HepG2 (cell line): ENCODE measurements at regions not wholly inside any gene's neighbourhood (a gene's known extent, or its start where the extent isn't known, plus 50 kb on each side); places are given as distances from the start of the nearest gene placed in this dataset.

ENCODE experiments used
- EZH2 ChIP-seq: conservative IDR thresholded peaks from 2 replicates; pipeline ENCODE4 v1.6.1; 2012; ENCODE audit warnings: mild to moderate bottlenecking, low read depth, low read length, moderate library complexity
- ZKSCAN1 ChIP-seq: fragments of 150-350 bp; IDR thresholded peaks from 2 replicates; pipeline ENCODE4 v1.6.1; 2014; ENCODE audit warnings: low read length
- TF ChIP-seq, protein P1 (sequence below): sonication (generic); formaldehyde crosslinking; IDR thresholded peaks from 2 replicates; pipeline ENCODE4 v1.4.0; 2020; ENCODE audit warnings: missing genetic modification reagents

DNA sequence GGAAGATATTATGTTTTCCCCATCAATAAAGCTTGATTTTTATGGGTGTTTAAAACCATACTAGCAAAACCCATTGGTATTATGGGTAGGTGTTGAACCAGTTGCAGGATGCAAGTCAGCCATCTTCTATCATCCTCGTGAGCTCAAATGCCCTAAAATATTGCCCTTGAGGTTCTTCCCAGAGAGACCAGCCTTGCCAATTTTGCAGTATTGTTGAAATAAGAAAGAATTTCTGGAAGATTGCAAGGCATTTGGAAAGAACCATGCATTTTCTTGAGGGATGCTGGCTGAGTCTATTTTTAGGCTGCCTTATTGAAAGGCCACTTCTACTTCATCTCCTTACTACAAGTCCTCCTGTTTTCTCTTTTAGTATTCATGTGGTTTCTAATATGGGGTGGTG lies 60.9 kb upstream of the SOD3 start:
- TF ChIP-seq, protein P1, sequence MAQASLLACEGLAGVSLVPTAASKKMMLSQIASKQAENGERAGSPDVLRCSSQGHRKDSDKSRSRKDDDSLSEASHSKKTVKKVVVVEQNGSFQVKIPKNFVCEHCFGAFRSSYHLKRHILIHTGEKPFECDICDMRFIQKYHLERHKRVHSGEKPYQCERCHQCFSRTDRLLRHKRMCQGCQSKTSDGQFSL: no peak
- TF ChIP-seq ZKSCAN1 (no peak), EZH2 (no peak)
